Breast epithelium (tissue), 3 donors: ENCODE measurements at regions not wholly inside any gene's neighbourhood (a gene's known extent, or its start where the extent isn't known, plus 50 kb on each side); places are given as distances from the start of the nearest gene placed in this dataset.

Source experiments
- CTCF ChIP-seq, 3 donors: fragments of 450-650 bp; IDR thresholded peaks; one replicate each; pipeline ENCODE4 v1.5.1; 2016 to 2017; ENCODE audit warnings: antibody characterized with exemption in 3 of 3, mild to moderate bottlenecking in 3 of 3, moderate library complexity in 3 of 3
- POLR2A ChIP-seq: fragments of 450-650 bp; IDR thresholded peaks from one replicate; pipeline ENCODE4 v1.6.1; 2016; ENCODE audit warnings: antibody characterized with exemption, mild to moderate bottlenecking, moderate library complexity

- no peak for TF ChIP-seq CTCF (IDR thresholded peaks at IDR 0.05)
- TF ChIP-seq POLR2A, result no peak
These were observed 326.8 kb upstream of the SLC30A5 start for GRCh38 chr5:68766952-68767464.
